SK-N-SH (cell line): ENCODE measurements at regions not wholly inside any gene's neighbourhood (a gene's known extent, or its start where the extent isn't known, plus 50 kb on each side); places are given as distances from the start of the nearest gene placed in this dataset.

Experiments used
- CTCF ChIA-PET: fragments of 300-600, 350-600 bp; formaldehyde crosslinking; extraction: SDS; loops from one replicate; lab custom pipeline; 2021; lab: Yijun Ruan, JAX
- POLR2A ChIA-PET: fragments of 350-600 bp; sonication (Branson Sonifier 250); formaldehyde crosslinking; extraction: SDS; loops from one replicate; lab custom pipeline; 2020; ENCODE audit warnings: antibody characterized with exemption, inconsistent platforms; lab: Yijun Ruan, JAX
- DNase-seq: peaks from one replicate; pipeline ENCODE4 v3.0.0; 2012
- H2AFZ ChIP-seq: fragments of 200-600 bp; sonication (generic); 2 replicates; pipeline ENCODE4 v1.8.1; 2016; ENCODE audit warnings: antibody characterized with exemption, mild to moderate bottlenecking, low read depth
- H3F3A ChIP-seq: fragments of 200-600 bp; sonication (generic); replicated peaks from 2 replicates; pipeline ENCODE3; 2016; ENCODE audit warnings: antibody characterized with exemption, mild to moderate bottlenecking; ENCODE audit not compliant: insufficient read depth
- H3K27ac ChIP-seq, 2 experiments: fragments of 200-500 bp in 1 of 2; fragments of 200-600 bp in 1 of 2; sonication (Bioruptor generic) in 1 of 2; sonication (generic), shearing (Covaris generic) in 1 of 2; 2 replicates each; pipeline versions ENCODE4 v1.5.1 to v1.6.1; 2014 to 2016; ENCODE audit warnings: low read depth in 2 of 2, inconsistent platforms in 1 of 2, low read length in 1 of 2, mild to moderate bottlenecking in 1 of 2, mixed read lengths in 1 of 2
- H3K27me3 ChIP-seq: fragments of 200-600 bp; sonication (generic), shearing (Covaris generic); 2 replicates; pipeline ENCODE4 v1.6.1; 2016; ENCODE audit warnings: mixed run types; ENCODE audit not compliant: insufficient read depth
- H3K36me3 ChIP-seq, 2 experiments: fragments of 200-500 bp in 1 of 2; fragments of 200-600 bp in 1 of 2; sonication (Bioruptor generic) in 1 of 2; sonication (generic) in 1 of 2; replicated peaks in 1 of 2; 2 replicates each; pipeline versions ENCODE3 to v1.5.1; 2014 to 2016; ENCODE audit warnings: low read length in 1 of 2, mild to moderate bottlenecking in 1 of 2; ENCODE audit not compliant: insufficient read depth in 2 of 2, control insufficient read depth in 1 of 2
- H3K4me1 ChIP-seq, 2 experiments: fragments of 200-500 bp in 1 of 2; fragments of 200-600 bp in 1 of 2; sonication (Bioruptor generic) in 1 of 2; sonication (generic), shearing (Covaris generic) in 1 of 2; 2 replicates each; pipeline versions ENCODE4 v1.5.1 to v1.6.1; 2014 to 2016; ENCODE audit warnings: low read depth in 1 of 2, low read length in 1 of 2, mixed run types in 1 of 2; ENCODE audit not compliant: insufficient read depth in 2 of 2, control insufficient read depth in 1 of 2
- H3K4me2 ChIP-seq: fragments of 200-600 bp; sonication (generic), shearing (Covaris generic); 2 replicates; pipeline ENCODE4 v1.6.1; 2017; ENCODE audit warnings: mixed run types
- H3K4me3 ChIP-seq, 2 experiments: fragments of 200-500 bp in 1 of 2; fragments of 200-600 bp in 1 of 2; sonication (Bioruptor generic) in 1 of 2; sonication (generic), shearing (Covaris generic) in 1 of 2; 2 replicates each; pipeline versions ENCODE4 v1.5.1 to v1.8.1; 2014 to 2016; ENCODE audit warnings: low read depth in 2 of 2, inconsistent platforms in 1 of 2, low read length in 1 of 2, mild to moderate bottlenecking in 1 of 2, mixed read lengths in 1 of 2, moderate library complexity in 1 of 2
- H3K79me2 ChIP-seq: fragments of 200-600 bp; sonication (generic); 2 replicates; pipeline ENCODE4 v1.8.1; 2017; ENCODE audit warnings: mild to moderate bottlenecking; ENCODE audit not compliant: insufficient read depth
- H3K9ac ChIP-seq: fragments of 200-600 bp; sonication (generic); 2 replicates; pipeline ENCODE4 v1.6.1; 2017; ENCODE audit warnings: mixed run types
- H3K9me2 ChIP-seq: fragments of 200-600 bp; sonication (generic); 2 replicates; pipeline ENCODE4 v1.6.1; 2017; ENCODE audit warnings: mixed run types
- H3K9me3 ChIP-seq: fragments of 200-600 bp; sonication (generic); 2 replicates; pipeline ENCODE4 v1.6.1; 2017; ENCODE audit warnings: mixed run types, mild to moderate bottlenecking, moderate library complexity
- H4K20me1 ChIP-seq: fragments of 200-600 bp; sonication (generic); 2 replicates; pipeline ENCODE4 v1.6.1; 2017; ENCODE audit warnings: mild to moderate bottlenecking, mixed run types; ENCODE audit not compliant: insufficient read depth
- CHD2 ChIP-seq: fragments of 150-350 bp; IDR thresholded peaks from 2 replicates; pipeline ENCODE4 v1.6.1; 2018; ENCODE audit warnings: low read length; ENCODE audit not compliant: partially characterized antibody
- JUND ChIP-seq: IDR thresholded peaks from 2 replicates; pipeline ENCODE4 v1.4.0; 2012
- NRF1 ChIP-seq: IDR thresholded peaks from 2 replicates; pipeline ENCODE4 v1.6.1; 2012; ENCODE audit warnings: low read depth, mild to moderate bottlenecking, low read length
- RAD21 ChIP-seq: IDR thresholded peaks from 2 replicates; pipeline ENCODE4 v1.6.1; 2012; ENCODE audit warnings: mild to moderate bottlenecking, low read length
- RCOR1 ChIP-seq: fragments of 150-350 bp; IDR thresholded peaks from 2 replicates; pipeline ENCODE4 v1.6.1; 2017; ENCODE audit warnings: antibody characterized with exemption, low read length
- RFX5 ChIP-seq: IDR thresholded peaks from 2 replicates; pipeline ENCODE4 v1.6.1; 2012; ENCODE audit warnings: mild to moderate bottlenecking, improper control_type of control experiment, low read length
- SIN3A ChIP-seq: IDR thresholded peaks from 2 replicates; pipeline ENCODE4 v1.6.1; 2012; ENCODE audit warnings: low read depth, mild to moderate bottlenecking, low read length, moderate library complexity, borderline replicate concordance
- TCF12 ChIP-seq: IDR thresholded peaks from 2 replicates; pipeline ENCODE4 v1.4.0; 2012
- TEAD4 ChIP-seq: IDR thresholded peaks from 2 replicates; pipeline ENCODE4 v1.4.0; 2012; ENCODE audit warnings: mild to moderate bottlenecking, borderline replicate concordance; ENCODE audit not compliant: insufficient read depth
- YY1 ChIP-seq: IDR thresholded peaks from 2 replicates; pipeline ENCODE4 v1.4.0; 2012; ENCODE audit warnings: low read depth, mild to moderate bottlenecking
- WGBS: methylation state at CpG from one replicate; pipeline ENCODE4 v1.1.6; 2017; ENCODE audit warnings: low lambda C conversion rate; 5-methylcytosine and 5-hydroxymethylcytosine counted together
- TF ChIP-seq, protein P1 (sequence below): IDR thresholded peaks from 2 replicates; pipeline ENCODE4 v1.4.0; 2012; ENCODE audit warnings: low read depth, borderline replicate concordance
- TF ChIP-seq, protein P2 (sequence below): fragments of 200-600 bp; sonication (generic); IDR thresholded peaks from 2 replicates; pipeline ENCODE4 v1.6.1; 2017; ENCODE audit warnings: antibody characterized with exemption, mild to moderate bottlenecking, moderate library complexity
- TF ChIP-seq, protein P3 (sequence below): IDR thresholded peaks from 2 replicates; pipeline ENCODE4; 2012
- TF ChIP-seq, protein P4 (sequence below): IDR thresholded peaks from 2 replicates; pipeline ENCODE4 v1.4.0; 2012; ENCODE audit warnings: low read depth
- TF ChIP-seq, protein P5 (sequence below): fragments of 150-350 bp; IDR thresholded peaks from 2 replicates; pipeline ENCODE4 v1.6.1; 2016; ENCODE audit warnings: mild to moderate bottlenecking, low read depth, low read length

DNA sequence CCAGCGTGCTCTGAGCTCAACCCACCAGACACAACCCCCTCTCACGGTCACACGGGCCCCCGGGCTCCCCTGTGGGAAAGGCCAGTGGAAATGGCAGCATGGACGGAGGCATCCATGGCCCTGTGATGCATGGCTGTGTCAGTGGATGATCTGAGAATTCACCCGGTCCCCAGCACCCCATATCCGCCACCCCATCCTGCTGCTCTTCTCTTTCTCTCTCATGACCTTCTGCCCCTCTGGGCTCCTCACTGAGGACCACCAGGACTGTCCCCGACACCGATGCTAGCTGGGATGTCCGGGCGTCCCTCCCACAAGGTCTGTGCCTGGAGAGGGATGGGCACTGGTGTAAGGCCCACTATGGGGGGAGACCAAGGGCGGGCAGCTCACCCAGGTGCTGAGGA, 282.2 kb downstream of the ADGRD1 start:
- no peaks in the 10 kb centered on the region for H3K9me3 ChIP-seq
- TF ChIP-seq, protein P1, sequence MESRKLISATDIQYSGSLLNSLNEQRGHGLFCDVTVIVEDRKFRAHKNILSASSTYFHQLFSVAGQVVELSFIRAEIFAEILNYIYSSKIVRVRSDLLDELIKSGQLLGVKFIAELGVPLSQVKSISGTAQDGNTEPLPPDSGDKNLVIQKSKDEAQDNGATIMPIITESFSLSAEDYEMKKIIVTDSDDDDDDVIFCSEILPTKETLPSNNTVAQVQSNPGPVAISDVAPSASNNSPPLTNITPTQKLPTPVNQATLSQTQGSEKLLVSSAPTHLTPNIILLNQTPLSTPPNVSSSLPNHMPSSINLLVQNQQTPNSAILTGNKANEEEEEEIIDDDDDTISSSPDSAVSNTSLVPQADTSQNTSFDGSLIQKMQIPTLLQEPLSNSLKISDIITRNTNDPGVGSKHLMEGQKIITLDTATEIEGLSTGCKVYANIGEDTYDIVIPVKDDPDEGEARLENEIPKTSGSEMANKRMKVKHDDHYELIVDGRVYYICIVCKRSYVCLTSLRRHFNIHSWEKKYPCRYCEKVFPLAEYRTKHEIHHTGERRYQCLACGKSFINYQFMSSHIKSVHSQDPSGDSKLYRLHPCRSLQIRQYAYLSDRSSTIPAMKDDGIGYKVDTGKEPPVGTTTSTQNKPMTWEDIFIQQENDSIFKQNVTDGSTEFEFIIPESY: no peak
- no peak for TF ChIP-seq YY1
- TF ChIP-seq, protein P2, sequence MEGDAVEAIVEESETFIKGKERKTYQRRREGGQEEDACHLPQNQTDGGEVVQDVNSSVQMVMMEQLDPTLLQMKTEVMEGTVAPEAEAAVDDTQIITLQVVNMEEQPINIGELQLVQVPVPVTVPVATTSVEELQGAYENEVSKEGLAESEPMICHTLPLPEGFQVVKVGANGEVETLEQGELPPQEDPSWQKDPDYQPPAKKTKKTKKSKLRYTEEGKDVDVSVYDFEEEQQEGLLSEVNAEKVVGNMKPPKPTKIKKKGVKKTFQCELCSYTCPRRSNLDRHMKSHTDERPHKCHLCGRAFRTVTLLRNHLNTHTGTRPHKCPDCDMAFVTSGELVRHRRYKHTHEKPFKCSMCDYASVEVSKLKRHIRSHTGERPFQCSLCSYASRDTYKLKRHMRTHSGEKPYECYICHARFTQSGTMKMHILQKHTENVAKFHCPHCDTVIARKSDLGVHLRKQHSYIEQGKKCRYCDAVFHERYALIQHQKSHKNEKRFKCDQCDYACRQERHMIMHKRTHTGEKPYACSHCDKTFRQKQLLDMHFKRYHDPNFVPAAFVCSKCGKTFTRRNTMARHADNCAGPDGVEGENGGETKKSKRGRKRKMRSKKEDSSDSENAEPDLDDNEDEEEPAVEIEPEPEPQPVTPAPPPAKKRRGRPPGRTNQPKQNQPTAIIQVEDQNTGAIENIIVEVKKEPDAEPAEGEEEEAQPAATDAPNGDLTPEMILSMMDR: no peak
- TF ChIP-seq RAD21: no peak
- TF ChIP-seq CHD2: no peak
- TF ChIP-seq, protein P3, sequence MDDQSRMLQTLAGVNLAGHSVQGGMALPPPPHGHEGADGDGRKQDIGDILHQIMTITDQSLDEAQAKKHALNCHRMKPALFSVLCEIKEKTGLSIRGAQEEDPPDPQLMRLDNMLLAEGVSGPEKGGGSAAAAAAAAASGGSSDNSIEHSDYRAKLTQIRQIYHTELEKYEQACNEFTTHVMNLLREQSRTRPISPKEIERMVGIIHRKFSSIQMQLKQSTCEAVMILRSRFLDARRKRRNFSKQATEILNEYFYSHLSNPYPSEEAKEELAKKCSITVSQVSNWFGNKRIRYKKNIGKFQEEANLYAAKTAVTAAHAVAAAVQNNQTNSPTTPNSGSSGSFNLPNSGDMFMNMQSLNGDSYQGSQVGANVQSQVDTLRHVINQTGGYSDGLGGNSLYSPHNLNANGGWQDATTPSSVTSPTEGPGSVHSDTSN: no peak
- no peak for TF ChIP-seq JUND
- TF ChIP-seq, protein P4, sequence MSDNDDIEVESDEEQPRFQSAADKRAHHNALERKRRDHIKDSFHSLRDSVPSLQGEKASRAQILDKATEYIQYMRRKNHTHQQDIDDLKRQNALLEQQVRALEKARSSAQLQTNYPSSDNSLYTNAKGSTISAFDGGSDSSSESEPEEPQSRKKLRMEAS: no peak
- TF ChIP-seq SIN3A: no peak
- TF ChIP-seq TEAD4: no peak
- no peak for TF ChIP-seq NRF1
- TF ChIP-seq, protein P5, sequence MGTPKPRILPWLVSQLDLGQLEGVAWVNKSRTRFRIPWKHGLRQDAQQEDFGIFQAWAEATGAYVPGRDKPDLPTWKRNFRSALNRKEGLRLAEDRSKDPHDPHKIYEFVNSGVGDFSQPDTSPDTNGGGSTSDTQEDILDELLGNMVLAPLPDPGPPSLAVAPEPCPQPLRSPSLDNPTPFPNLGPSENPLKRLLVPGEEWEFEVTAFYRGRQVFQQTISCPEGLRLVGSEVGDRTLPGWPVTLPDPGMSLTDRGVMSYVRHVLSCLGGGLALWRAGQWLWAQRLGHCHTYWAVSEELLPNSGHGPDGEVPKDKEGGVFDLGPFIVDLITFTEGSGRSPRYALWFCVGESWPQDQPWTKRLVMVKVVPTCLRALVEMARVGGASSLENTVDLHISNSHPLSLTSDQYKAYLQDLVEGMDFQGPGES: no peak
- no peak for TF ChIP-seq TCF12
- TF ChIP-seq RCOR1: no peak
- TF ChIP-seq RFX5: no peak
- TF ChIP-seq, all 33 proteins: peak for 0
- Histone ChIP-seq H3K4me1 (peaks cover 0 to 12% of the 10 kb centered on the region in 2 experiments; a peak in 1 of 4 replicates), H3K9ac (no peak overlapping the region), H3K36me3 (no peaks in the 10 kb centered on the region), H3K27me3 (no peaks in the 10 kb centered on the region), H3K79me2 (no peaks in the 10 kb centered on the region), H3K9me2 (no peaks in the 10 kb centered on the region), H3K4me3 (no peak overlapping the region), H3K4me2 (no peak overlapping the region), H2AFZ (no peak overlapping the region), H3K27ac (no peak overlapping the region), H3F3A (no peaks in the 10 kb centered on the region), H4K20me1 (no peaks in the 10 kb centered on the region)
- POLR2A ChIA-PET: no interaction called here
- CTCF ChIA-PET: no interaction called here
- 57% methylated on average over 8 of the region's 12 CpGs for WGBS
- no peak for DNase-seq
